ENCODE measurements at regions not wholly inside any gene's neighbourhood (a gene's known extent, or its start where the extent isn't known, plus 50 kb on each side); places are given as distances from the start of the nearest gene placed in this dataset.

DNA sequence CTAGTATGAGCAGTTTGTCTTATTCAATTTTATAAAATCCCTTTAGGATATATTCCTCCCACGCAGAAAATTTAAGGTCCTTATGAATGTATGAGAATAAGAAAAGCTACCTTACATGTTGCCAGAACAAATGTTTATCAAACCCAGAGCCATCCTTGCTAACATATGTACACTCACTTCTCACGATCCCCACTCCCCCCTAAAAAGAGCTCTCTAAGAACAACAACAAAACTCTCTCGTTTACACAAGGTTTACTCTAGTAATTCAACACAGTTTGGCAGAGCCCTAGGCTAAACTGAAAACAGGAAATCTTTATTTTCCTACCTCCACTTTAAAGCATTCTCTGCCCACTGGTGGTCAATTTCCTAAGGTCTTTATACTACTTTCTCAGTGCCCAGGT is 504.9 kb downstream of the ZEB2 start:
- TF ChIP-seq, protein P1, sequence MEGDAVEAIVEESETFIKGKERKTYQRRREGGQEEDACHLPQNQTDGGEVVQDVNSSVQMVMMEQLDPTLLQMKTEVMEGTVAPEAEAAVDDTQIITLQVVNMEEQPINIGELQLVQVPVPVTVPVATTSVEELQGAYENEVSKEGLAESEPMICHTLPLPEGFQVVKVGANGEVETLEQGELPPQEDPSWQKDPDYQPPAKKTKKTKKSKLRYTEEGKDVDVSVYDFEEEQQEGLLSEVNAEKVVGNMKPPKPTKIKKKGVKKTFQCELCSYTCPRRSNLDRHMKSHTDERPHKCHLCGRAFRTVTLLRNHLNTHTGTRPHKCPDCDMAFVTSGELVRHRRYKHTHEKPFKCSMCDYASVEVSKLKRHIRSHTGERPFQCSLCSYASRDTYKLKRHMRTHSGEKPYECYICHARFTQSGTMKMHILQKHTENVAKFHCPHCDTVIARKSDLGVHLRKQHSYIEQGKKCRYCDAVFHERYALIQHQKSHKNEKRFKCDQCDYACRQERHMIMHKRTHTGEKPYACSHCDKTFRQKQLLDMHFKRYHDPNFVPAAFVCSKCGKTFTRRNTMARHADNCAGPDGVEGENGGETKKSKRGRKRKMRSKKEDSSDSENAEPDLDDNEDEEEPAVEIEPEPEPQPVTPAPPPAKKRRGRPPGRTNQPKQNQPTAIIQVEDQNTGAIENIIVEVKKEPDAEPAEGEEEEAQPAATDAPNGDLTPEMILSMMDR (IDR thresholded peaks at IDR 0.05; ENCODE audit: low read depth, low read length): no peak
- ChIA-PET POLR2A (no interaction called here), CTCF (interaction anchor here (0.5 kb wide), 1 partner anchor 55 kb away, joined by 3 read pairs; no protein-coding TSS in a partner anchor)
- H3K9me3 ChIP-seq (ENCODE audit: control insufficient read depth, insufficient read depth, low read length): no peaks in the 10 kb centered on the region
- no peak overlapping the region for H3K4me3 ChIP-seq (ENCODE audit: low read depth, low read length)
- H3K27ac ChIP-seq (ENCODE audit: low read depth, low read length): no peak overlapping the region
- DNase-seq (ENCODE audit: low read depth, low spot score): no peak
- H3K27me3 ChIP-seq (ENCODE audit: control insufficient read depth, insufficient read depth, low read length): no peaks in the 10 kb centered on the region

DNA sequence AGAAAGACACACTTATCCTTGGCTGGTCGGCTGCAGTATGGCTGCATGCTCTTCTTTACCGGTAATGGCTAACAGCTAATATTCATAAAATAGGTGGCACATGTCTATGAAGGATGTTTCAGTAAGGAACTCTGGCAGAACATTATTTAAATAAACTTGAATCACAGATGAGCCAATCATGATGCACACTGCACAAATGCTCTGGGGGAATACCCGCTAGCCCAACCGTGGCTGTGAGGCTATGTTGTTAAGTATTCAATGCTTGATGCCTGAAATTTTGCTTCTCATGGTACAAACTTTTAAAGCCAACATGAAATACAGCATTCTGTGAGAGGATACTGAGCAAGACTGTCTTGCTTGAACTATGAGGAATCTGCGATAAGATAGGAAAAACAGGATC is 505.8 kb downstream of the ZEB2 start:
- H3K27ac ChIP-seq (ENCODE audit: low read depth, low read length): no peak overlapping the region
- no peaks in the 10 kb centered on the region for H3K9me3 ChIP-seq (ENCODE audit: control insufficient read depth, insufficient read depth, low read length)
- H3K4me3 ChIP-seq (ENCODE audit: low read depth, low read length): no peak overlapping the region
- no peaks in the 10 kb centered on the region for H3K27me3 ChIP-seq (ENCODE audit: control insufficient read depth, insufficient read depth, low read length)
- TF ChIP-seq, protein P1 (IDR thresholded peaks at IDR 0.05; ENCODE audit: low read depth, low read length): no peak
- ChIA-PET POLR2A (no interaction called here), CTCF (no interaction called here)
- no peak for DNase-seq (ENCODE audit: low read depth, low spot score)

DNA sequence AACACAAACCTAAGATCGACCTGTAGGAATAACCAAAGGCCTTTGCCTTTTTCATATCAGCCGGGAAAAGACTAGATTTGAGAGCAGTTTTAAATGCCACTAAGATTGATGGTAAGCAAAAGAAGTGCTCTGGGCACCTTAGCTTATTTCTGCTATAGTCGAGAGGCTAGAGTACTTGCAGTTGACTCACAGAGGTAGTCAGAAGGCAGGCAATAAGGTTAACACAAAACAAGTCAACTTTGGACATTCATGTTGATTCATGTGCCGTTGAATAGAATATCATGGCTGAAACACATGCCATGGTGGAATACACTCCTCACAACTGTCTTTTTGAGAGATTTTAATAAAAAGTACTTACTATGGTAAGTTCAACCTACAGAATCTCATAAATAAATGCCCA is 507.6 kb downstream of the ZEB2 start:
- DNase-seq (ENCODE audit: low read depth, low spot score): no peak
- no peaks in the 10 kb centered on the region for H3K27me3 ChIP-seq (ENCODE audit: control insufficient read depth, insufficient read depth, low read length)
- ChIA-PET POLR2A (no interaction called here), CTCF (no interaction called here)
- H3K27ac ChIP-seq (ENCODE audit: low read depth, low read length): no peak overlapping the region
- H3K9me3 ChIP-seq (ENCODE audit: control insufficient read depth, insufficient read depth, low read length): no peaks in the 10 kb centered on the region
- H3K4me3 ChIP-seq (ENCODE audit: low read depth, low read length): no peak overlapping the region
- TF ChIP-seq, protein P1 (IDR thresholded peaks at IDR 0.05; ENCODE audit: low read depth, low read length): no peak

DNA sequence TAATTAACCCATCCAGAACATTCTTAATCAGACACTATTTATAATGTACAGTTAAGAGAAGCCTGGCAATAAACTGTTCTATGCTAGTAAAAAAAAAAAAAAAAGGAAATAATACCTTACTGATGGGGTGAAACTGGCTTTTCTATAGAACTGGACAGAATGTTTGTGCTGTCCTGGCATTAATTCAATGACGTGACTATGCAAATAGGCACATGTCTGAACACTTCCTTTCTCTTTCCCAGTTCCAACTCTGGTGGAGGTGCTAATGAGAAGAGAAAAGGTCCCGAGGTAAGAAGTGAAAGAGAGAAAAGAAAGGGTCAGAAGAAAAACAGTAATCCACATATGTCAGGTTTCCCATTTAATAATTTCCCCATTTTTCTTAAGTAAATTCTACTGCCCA is 508.4 kb downstream of the ZEB2 start:
- ChIA-PET POLR2A (no interaction called here), CTCF (interaction anchor here (0.7 kb wide), 1 partner anchor 9 kb away, joined by 3 read pairs; no protein-coding TSS in a partner anchor)
- Histone ChIP-seq H3K4me3 (ENCODE audit: low read depth, low read length) (no peak overlapping the region), H3K27me3 (ENCODE audit: control insufficient read depth, insufficient read depth, low read length) (no peaks in the 10 kb centered on the region), H3K27ac (ENCODE audit: low read depth, low read length) (no peak overlapping the region), H3K9me3 (ENCODE audit: control insufficient read depth, insufficient read depth, low read length) (no peaks in the 10 kb centered on the region)
- DNase-seq (ENCODE audit: low read depth, low spot score): no peak
- TF ChIP-seq, protein P1 (IDR thresholded peaks at IDR 0.05; ENCODE audit: low read depth, low read length): no peak

DNA sequence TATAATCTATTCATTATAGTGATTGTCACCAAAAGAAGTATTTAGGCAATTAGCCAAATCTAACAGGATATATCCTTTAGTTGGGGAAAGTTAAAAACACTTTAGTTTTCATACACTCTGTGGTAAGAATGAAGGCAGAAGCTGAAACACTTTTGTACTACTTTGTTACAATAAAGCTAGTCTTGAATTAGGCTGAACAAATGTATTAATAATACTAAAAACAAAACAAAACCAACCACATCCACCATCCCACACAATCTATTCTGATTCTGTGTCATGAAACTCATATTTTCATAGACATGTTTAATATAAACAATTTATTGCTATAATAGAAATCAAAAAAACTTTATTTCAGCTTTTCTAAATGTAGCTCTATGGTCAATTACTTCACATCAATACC is 508.8 kb downstream of the ZEB2 start:
- H3K27ac ChIP-seq (ENCODE audit: low read depth, low read length): no peak overlapping the region
- no peak for DNase-seq (ENCODE audit: low read depth, low spot score)
- ChIA-PET POLR2A (no interaction called here), CTCF (interaction anchor here (0.6 to 0.7 kb wide), 3 partner anchors 8 to 325 kb away, joined by 3 to 5 read pairs (median 3); no protein-coding TSS in a partner anchor)
- no peaks in the 10 kb centered on the region for H3K27me3 ChIP-seq (ENCODE audit: control insufficient read depth, insufficient read depth, low read length)
- no peak overlapping the region for H3K4me3 ChIP-seq (ENCODE audit: low read depth, low read length)
- H3K9me3 ChIP-seq (ENCODE audit: control insufficient read depth, insufficient read depth, low read length): no peaks in the 10 kb centered on the region
- TF ChIP-seq, protein P1 (IDR thresholded peaks at IDR 0.05; ENCODE audit: low read depth, low read length): no peak
